Keratinocyte (primary cell): ENCODE measurements at regions not wholly inside any gene's neighbourhood (a gene's known extent, or its start where the extent isn't known, plus 50 kb on each side); places are given as distances from the start of the nearest gene placed in this dataset.

Experiments
- DNase-seq: peaks from one replicate; pipeline ENCODE4 v3.0.0-alpha.2; 2011; ENCODE audit warnings: low read depth, missing footprints, low spot score
- FAIRE-seq: peaks from 2 replicates; lab custom pipeline; 2011; peaks lifted over from hg19 to GRCh38; lab: Jason Lieb, UNC
- H2AFZ ChIP-seq: 2 replicates; pipeline ENCODE4 v1.6.0; 2012; ENCODE audit warnings: low read length, control low read depth, inconsistent platforms; ENCODE audit not compliant: control insufficient read depth
- H3K27ac ChIP-seq: 2 replicates; pipeline ENCODE4 v1.5.1; 2011; ENCODE audit warnings: low read length; ENCODE audit not compliant: control insufficient read depth, insufficient read depth
- H3K27me3 ChIP-seq: 3 replicates; pipeline ENCODE4 v1.6.0; 2011; ENCODE audit warnings: low read length; ENCODE audit not compliant: control insufficient read depth, insufficient read depth; ENCODE audit errors: extremely low read depth
- H3K36me3 ChIP-seq, 2 experiments: 2 replicates in 1 of 2; 3 replicates in 1 of 2; pipeline ENCODE4 v1.5.1; 2011; ENCODE audit warnings: low read length in 2 of 2, mild to moderate bottlenecking in 1 of 2; ENCODE audit not compliant: control insufficient read depth in 2 of 2, insufficient read depth in 2 of 2; ENCODE audit errors: extremely low read depth in 1 of 2
- H3K4me1 ChIP-seq: 3 replicates; pipeline ENCODE4 v1.5.1; 2011; ENCODE audit warnings: low read length; ENCODE audit not compliant: control insufficient read depth, insufficient read depth; ENCODE audit errors: extremely low read depth
- H3K4me2 ChIP-seq: 3 replicates; pipeline ENCODE4 v1.6.0; 2011; ENCODE audit warnings: low read depth, low read length; ENCODE audit not compliant: control insufficient read depth, insufficient read depth; ENCODE audit errors: extremely low read depth
- H3K4me3 ChIP-seq, 3 experiments: fragments of 200-600 bp in 1 of 3; sonication (generic) in 1 of 3; 2 replicates in 2 of 3; 3 replicates in 1 of 3; pipeline ENCODE4 v1.5.1; 2011 to 2016; ENCODE audit warnings: low read length in 3 of 3, mild to moderate bottlenecking in 3 of 3, control low read depth in 2 of 3, inconsistent platforms in 1 of 3, low read depth in 1 of 3, mixed read lengths in 1 of 3, mixed run types in 1 of 3, moderate library complexity in 1 of 3; ENCODE audit not compliant: control insufficient read depth in 2 of 3, insufficient read depth in 2 of 3; ENCODE audit errors: extremely low read depth in 1 of 3
- H3K79me2 ChIP-seq: 2 replicates; pipeline ENCODE4 v1.6.0; 2012; ENCODE audit warnings: low read length; ENCODE audit not compliant: control insufficient read depth, insufficient read depth
- H3K9ac ChIP-seq: 3 replicates; pipeline ENCODE4 v1.6.0; 2011; ENCODE audit warnings: low read length; ENCODE audit not compliant: control insufficient read depth, insufficient read depth; ENCODE audit errors: extremely low read depth
- H3K9me1 ChIP-seq: 3 replicates; pipeline ENCODE4 v1.6.0; 2011; ENCODE audit warnings: low read length; ENCODE audit not compliant: control insufficient read depth, insufficient read depth; ENCODE audit errors: extremely low read depth
- H3K9me3 ChIP-seq: 2 replicates; pipeline ENCODE4 v1.5.1; 2012; ENCODE audit warnings: low read depth, low read length; ENCODE audit not compliant: control insufficient read depth
- H4K20me1 ChIP-seq: 3 replicates; pipeline ENCODE4 v1.6.0; 2011; ENCODE audit warnings: low read length; ENCODE audit not compliant: control insufficient read depth, insufficient read depth; ENCODE audit errors: extremely low read depth
- EZH2 ChIP-seq: IDR thresholded peaks from one replicate; pipeline ENCODE4 v1.6.1; 2012; ENCODE audit warnings: inconsistent platforms, mild to moderate bottlenecking, low read length, moderate library complexity
- dilution Hi-C: fragments of 300-500 bp; cut with MboI; formaldehyde crosslinking; loops from one replicate; pipeline ENCODE4 v1.7.0; 2020; ENCODE audit warnings: low sequenced_read_pairs; ENCODE audit not compliant: extremely low pct_ligation_motif_present
- TF ChIP-seq, protein P1 (sequence below), 3 experiments: IDR thresholded peaks in 1 of 3; conservative IDR thresholded peaks in 1 of 3; optimal IDR thresholded peaks in 1 of 3; 2 replicates in 2 of 3; 3 replicates in 1 of 3; pipeline versions ENCODE3 to v1.5.1; 2011; ENCODE audit warnings: low read length in 3 of 3, mild to moderate bottlenecking in 3 of 3, moderate library complexity in 2 of 3, control low read depth in 1 of 3, inconsistent platforms in 1 of 3; ENCODE audit not compliant: insufficient read depth in 2 of 3; ENCODE audit errors: extremely low read depth in 1 of 3

- no peak for TF ChIP-seq EZH2
- TF ChIP-seq, protein P1, sequence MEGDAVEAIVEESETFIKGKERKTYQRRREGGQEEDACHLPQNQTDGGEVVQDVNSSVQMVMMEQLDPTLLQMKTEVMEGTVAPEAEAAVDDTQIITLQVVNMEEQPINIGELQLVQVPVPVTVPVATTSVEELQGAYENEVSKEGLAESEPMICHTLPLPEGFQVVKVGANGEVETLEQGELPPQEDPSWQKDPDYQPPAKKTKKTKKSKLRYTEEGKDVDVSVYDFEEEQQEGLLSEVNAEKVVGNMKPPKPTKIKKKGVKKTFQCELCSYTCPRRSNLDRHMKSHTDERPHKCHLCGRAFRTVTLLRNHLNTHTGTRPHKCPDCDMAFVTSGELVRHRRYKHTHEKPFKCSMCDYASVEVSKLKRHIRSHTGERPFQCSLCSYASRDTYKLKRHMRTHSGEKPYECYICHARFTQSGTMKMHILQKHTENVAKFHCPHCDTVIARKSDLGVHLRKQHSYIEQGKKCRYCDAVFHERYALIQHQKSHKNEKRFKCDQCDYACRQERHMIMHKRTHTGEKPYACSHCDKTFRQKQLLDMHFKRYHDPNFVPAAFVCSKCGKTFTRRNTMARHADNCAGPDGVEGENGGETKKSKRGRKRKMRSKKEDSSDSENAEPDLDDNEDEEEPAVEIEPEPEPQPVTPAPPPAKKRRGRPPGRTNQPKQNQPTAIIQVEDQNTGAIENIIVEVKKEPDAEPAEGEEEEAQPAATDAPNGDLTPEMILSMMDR (optimal IDR thresholded peaks at IDR 0.05 in 1 of 3, IDR thresholded peaks at IDR 0.05 in 1 of 3, conservative IDR thresholded peaks at IDR 0.05 in 1 of 3; ENCODE audit: extremely low read depth in 1 of 3, insufficient read depth in 2 of 3, low read length in 3 of 3), result no peak
- Histone ChIP-seq H4K20me1 (no peaks in the 10 kb centered on the region), H3K27ac (no peak overlapping the region), H2AFZ (no peak overlapping the region), H3K4me2 (no peak overlapping the region), H3K36me3 (no peaks in the 10 kb centered on the region), H3K9ac (no peak overlapping the region), H3K4me3 (no peak overlapping the region), H3K9me3 (no peaks in the 10 kb centered on the region), H3K27me3 (no peaks in the 10 kb centered on the region), H3K79me2 (no peaks in the 10 kb centered on the region), H3K9me1 (no peaks in the 10 kb centered on the region), H3K4me1 (no peaks in the 10 kb centered on the region)
- DNase-seq (no peak), FAIRE-seq (no peak)
- dilution Hi-C loops, result no loop called here
Measured at GRCh38 chr5:63563008-63563917, 399.0 kb downstream of the HTR1A start.

DNA sequence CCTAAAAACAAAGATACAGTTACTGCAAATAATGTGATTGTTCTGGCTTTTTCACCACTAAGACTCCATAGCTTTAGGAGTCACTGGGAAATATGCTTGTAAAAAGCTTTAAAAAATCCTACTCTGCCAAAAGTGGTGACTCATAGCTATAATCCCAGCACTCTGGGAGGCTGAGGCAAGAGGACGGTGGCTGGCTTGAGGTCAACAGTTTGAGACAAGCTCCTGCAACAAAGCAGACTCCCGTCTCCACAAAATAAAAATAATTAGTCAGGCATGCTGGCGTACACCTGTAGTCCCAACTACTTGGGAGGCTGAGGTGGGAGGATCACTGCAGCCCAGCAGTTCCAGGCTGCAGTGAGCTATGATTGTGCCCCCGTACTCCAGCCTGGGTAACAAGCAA is 406.4 kb downstream of the HTR1A start:
- H3K27me3 ChIP-seq, result no peaks in the 10 kb centered on the region
- H3K9me3 ChIP-seq, result no peaks in the 10 kb centered on the region
- no peak overlapping the region for H3K9ac ChIP-seq
- H4K20me1 ChIP-seq, result no peaks in the 10 kb centered on the region
- FAIRE-seq (no peak), DNase-seq (no peak)
- no peak overlapping the region for H3K4me3 ChIP-seq
- TF ChIP-seq, protein P1 (optimal IDR thresholded peaks at IDR 0.05 in 1 of 3, IDR thresholded peaks at IDR 0.05 in 1 of 3, conservative IDR thresholded peaks at IDR 0.05 in 1 of 3; ENCODE audit: extremely low read depth in 1 of 3, insufficient read depth in 2 of 3, low read length in 3 of 3), result no peak
- no peak for TF ChIP-seq EZH2
- H3K79me2 ChIP-seq, result no peaks in the 10 kb centered on the region
- H2AFZ ChIP-seq, result no peak overlapping the region
- H3K4me2 ChIP-seq, result no peak overlapping the region
- no peak overlapping the region for H3K27ac ChIP-seq
- H3K9me1 ChIP-seq, result no peaks in the 10 kb centered on the region
- no peaks in the 10 kb centered on the region for H3K4me1 ChIP-seq
- H3K36me3 ChIP-seq, result no peaks in the 10 kb centered on the region
- dilution Hi-C loops, result no loop called here
